Parathyroid adenoma (tissue), 2 donors: ENCODE measurements at regions not wholly inside any gene's neighbourhood (a gene's known extent, or its start where the extent isn't known, plus 50 kb on each side); places are given as distances from the start of the nearest gene placed in this dataset.

Experiments
- H2AFZ ChIP-seq: fragments of 300-600 bp; sonication (generic); one replicate; pipeline ENCODE4 v1.7.0; 2017; ENCODE audit warnings: antibody characterized with exemption, mild to moderate bottlenecking
- H3K27ac ChIP-seq: fragments of 300-600 bp; sonication (generic); one replicate; pipeline ENCODE4 v1.7.0; 2017
- H3K27me3 ChIP-seq: fragments of 300-600 bp; sonication (generic); one replicate; pipeline ENCODE4 v1.7.0; 2017; ENCODE audit warnings: low read length; ENCODE audit not compliant: control insufficient read depth, insufficient read depth
- H3K36me3 ChIP-seq: fragments of 300-600 bp; sonication (generic); one replicate; pipeline ENCODE4 v1.7.0; 2017; ENCODE audit warnings: low read length; ENCODE audit not compliant: control insufficient read depth, insufficient read depth
- H3K4me1 ChIP-seq: fragments of 300-600 bp; sonication (generic); one replicate; pipeline ENCODE4 v1.7.0; 2017; ENCODE audit warnings: control low read depth
- H3K4me2 ChIP-seq: fragments of 300-600 bp; sonication (generic); one replicate; pipeline ENCODE4 v1.7.0; 2017; ENCODE audit warnings: low read length
- H3K4me3 ChIP-seq: fragments of 300-600 bp; sonication (generic); one replicate; pipeline ENCODE4 v1.7.0; 2017; ENCODE audit warnings: low read depth, low read length
- H3K79me2 ChIP-seq: fragments of 300-600 bp; sonication (generic); one replicate; pipeline ENCODE4 v1.7.0; 2017; ENCODE audit warnings: control low read depth
- H3K9ac ChIP-seq: fragments of 300-600 bp; sonication (generic); one replicate; pipeline ENCODE4 v1.7.0; 2017; ENCODE audit warnings: mild to moderate bottlenecking
- H3K9me3 ChIP-seq: fragments of 300-600 bp; sonication (generic); one replicate; pipeline ENCODE4 v1.7.0; 2017; ENCODE audit warnings: low read length; ENCODE audit not compliant: control insufficient read depth
- TF ChIP-seq, protein P1 (sequence below): fragments of 300-600 bp; sonication (generic); IDR thresholded peaks from one replicate; pipeline ENCODE4 v1.7.0; 2017; ENCODE audit warnings: antibody characterized with exemption, mild to moderate bottlenecking
- donor health status: primary hyperparathyroidism.

GRCh38 chr10:123471811-123472210, 194.3 kb upstream of the GPR26 start:
- no peak overlapping the region for H3K4me2 ChIP-seq
- no peaks in the 10 kb centered on the region for H3K36me3 ChIP-seq
- TF ChIP-seq, protein P1, sequence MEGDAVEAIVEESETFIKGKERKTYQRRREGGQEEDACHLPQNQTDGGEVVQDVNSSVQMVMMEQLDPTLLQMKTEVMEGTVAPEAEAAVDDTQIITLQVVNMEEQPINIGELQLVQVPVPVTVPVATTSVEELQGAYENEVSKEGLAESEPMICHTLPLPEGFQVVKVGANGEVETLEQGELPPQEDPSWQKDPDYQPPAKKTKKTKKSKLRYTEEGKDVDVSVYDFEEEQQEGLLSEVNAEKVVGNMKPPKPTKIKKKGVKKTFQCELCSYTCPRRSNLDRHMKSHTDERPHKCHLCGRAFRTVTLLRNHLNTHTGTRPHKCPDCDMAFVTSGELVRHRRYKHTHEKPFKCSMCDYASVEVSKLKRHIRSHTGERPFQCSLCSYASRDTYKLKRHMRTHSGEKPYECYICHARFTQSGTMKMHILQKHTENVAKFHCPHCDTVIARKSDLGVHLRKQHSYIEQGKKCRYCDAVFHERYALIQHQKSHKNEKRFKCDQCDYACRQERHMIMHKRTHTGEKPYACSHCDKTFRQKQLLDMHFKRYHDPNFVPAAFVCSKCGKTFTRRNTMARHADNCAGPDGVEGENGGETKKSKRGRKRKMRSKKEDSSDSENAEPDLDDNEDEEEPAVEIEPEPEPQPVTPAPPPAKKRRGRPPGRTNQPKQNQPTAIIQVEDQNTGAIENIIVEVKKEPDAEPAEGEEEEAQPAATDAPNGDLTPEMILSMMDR, result no peak
- no peak overlapping the region for H3K4me3 ChIP-seq
- H3K27me3 ChIP-seq, result no peaks in the 10 kb centered on the region
- no peak overlapping the region for H3K9ac ChIP-seq
- no peak overlapping the region for H3K27ac ChIP-seq
- H2AFZ ChIP-seq, result no peak overlapping the region
- H3K9me3 ChIP-seq, result no peaks in the 10 kb centered on the region
- H3K79me2 ChIP-seq, result no peaks in the 10 kb centered on the region
- H3K4me1 ChIP-seq, result no peaks in the 10 kb centered on the region

GRCh38 chr10:123472606-123473005, 193.5 kb upstream of the GPR26 start:
- H3K36me3 ChIP-seq, result no peaks in the 10 kb centered on the region
- no peak overlapping the region for H3K4me3 ChIP-seq
- no peak overlapping the region for H2AFZ ChIP-seq
- no peaks in the 10 kb centered on the region for H3K79me2 ChIP-seq
- H3K27ac ChIP-seq, result no peak overlapping the region
- no peaks in the 10 kb centered on the region for H3K9me3 ChIP-seq
- no peaks in the 10 kb centered on the region for H3K27me3 ChIP-seq
- H3K9ac ChIP-seq, result no peak overlapping the region
- no peak overlapping the region for H3K4me2 ChIP-seq
- H3K4me1 ChIP-seq, result no peaks in the 10 kb centered on the region
- TF ChIP-seq, protein P1, result no peak

GRCh38 chr10:123474700-123475099, 191.5 kb upstream of the GPR26 start:
- TF ChIP-seq, protein P1, result no peak
- no peaks in the 10 kb centered on the region for H3K79me2 ChIP-seq
- no peaks in the 10 kb centered on the region for H3K36me3 ChIP-seq
- H3K9me3 ChIP-seq, result no peaks in the 10 kb centered on the region
- H3K4me2 ChIP-seq, result no peak overlapping the region
- H3K9ac ChIP-seq, result no peak overlapping the region
- no peaks in the 10 kb centered on the region for H3K4me1 ChIP-seq
- no peak overlapping the region for H3K4me3 ChIP-seq
- no peaks in the 10 kb centered on the region for H3K27me3 ChIP-seq
- H3K27ac ChIP-seq, result no peak overlapping the region
- H2AFZ ChIP-seq, result no peak overlapping the region

- Histone ChIP-seq H3K9ac (no peak overlapping the region), H3K27me3 (no peaks in the 10 kb centered on the region), H3K4me2 (no peak overlapping the region), H3K79me2 (no peaks in the 10 kb centered on the region), H3K9me3 (no peaks in the 10 kb centered on the region), H3K4me3 (no peak overlapping the region), H3K27ac (no peak overlapping the region), H2AFZ (no peak overlapping the region), H3K36me3 (no peaks in the 10 kb centered on the region), H3K4me1 (no peaks in the 10 kb centered on the region)
- TF ChIP-seq, protein P1, result no peak
Measured at GRCh38 chr10:123475466-123475865, 190.7 kb upstream of the GPR26 start.

GRCh38 chr10:123478116-123478515, 188.0 kb upstream of the GPR26 start:
- Histone ChIP-seq H3K4me3 (no peak overlapping the region), H3K36me3 (no peaks in the 10 kb centered on the region), H3K27me3 (no peaks in the 10 kb centered on the region), H3K9ac (no peak overlapping the region), H3K27ac (no peak overlapping the region), H2AFZ (no peak overlapping the region), H3K9me3 (no peaks in the 10 kb centered on the region), H3K4me2 (no peak overlapping the region), H3K79me2 (no peaks in the 10 kb centered on the region), H3K4me1 (no peaks in the 10 kb centered on the region)
- TF ChIP-seq, protein P1, result no peak
